ENCODE measurements at regions not wholly inside any gene's neighbourhood (a gene's known extent, or its start where the extent isn't known, plus 50 kb on each side); places are given as distances from the start of the nearest gene placed in this dataset.

DNA sequence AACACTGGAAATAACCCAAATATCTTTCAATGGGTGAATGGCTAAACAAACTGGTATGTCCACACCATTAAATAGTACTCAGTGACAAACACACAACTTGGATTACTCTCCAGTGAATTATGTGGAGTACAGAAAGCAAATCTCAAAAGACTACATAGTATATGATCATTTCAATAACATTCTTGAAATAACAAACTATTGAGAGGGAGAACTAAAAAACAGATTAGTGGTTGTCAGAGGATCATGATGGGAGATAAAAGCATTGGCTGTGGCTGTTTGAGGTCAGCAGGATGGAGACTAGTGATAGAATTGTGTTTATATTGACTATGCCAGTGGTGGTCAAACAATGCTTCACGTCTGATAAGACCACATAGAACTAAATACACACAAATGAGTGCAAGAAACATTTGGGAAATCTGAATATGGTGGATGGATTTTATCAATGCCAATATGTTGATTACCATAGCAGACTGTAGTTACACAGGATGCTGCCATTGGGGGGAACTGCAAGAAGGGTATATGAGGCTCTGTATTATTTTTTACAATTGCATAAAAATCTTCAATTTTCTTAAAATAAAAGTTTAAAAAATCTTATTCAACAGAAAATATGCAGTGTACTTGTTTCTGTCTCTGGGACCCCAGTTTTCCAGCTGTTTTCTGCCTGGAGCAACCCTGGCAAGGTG, 242.0 kb downstream of the TBXT start:
- DNase-seq (ENCODE audit: low read depth, low spot score) = no peak
- intact Hi-C loops (cut with micrococcal nuclease) = no loop called here

More for the DNA sequence above, 242.0 kb downstream of the TBXT start:
- TF ChIP-seq MYC (IDR thresholded peaks at IDR 0.05; ENCODE audit: low read depth, low read length) = no peak
- TF ChIP-seq CTCF (IDR thresholded peaks at IDR 0.05; ENCODE audit: extremely low read depth in 1 of 2, insufficient read depth in 1 of 2, low read depth in 1 of 2, low read length in 2 of 2) = no peak
- no peak for TF ChIP-seq POLR2AphosphoS5 (IDR thresholded peaks at IDR 0.05; ENCODE audit: insufficient read depth, low read depth, low read length)
- TF ChIP-seq FOS (IDR thresholded peaks at IDR 0.05; ENCODE audit: borderline replicate concordance, insufficient read depth, low read length) = no peak
- TF ChIP-seq, protein P1, sequence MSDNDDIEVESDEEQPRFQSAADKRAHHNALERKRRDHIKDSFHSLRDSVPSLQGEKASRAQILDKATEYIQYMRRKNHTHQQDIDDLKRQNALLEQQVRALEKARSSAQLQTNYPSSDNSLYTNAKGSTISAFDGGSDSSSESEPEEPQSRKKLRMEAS (IDR thresholded peaks at IDR 0.05; ENCODE audit: insufficient read depth, insufficient read length) = no peak
- no peak for TF ChIP-seq EZH2 (IDR thresholded peaks at IDR 0.05; ENCODE audit: borderline replicate concordance, low read depth, low read length, severe bottlenecking)
- no peak for TF ChIP-seq GATA2 (IDR thresholded peaks at IDR 0.05; ENCODE audit: insufficient read depth, insufficient read length, low read depth, low read length)
- TF ChIP-seq POLR2A (IDR thresholded peaks at IDR 0.05; ENCODE audit: low read depth, low read length) = no peak
- no peak for TF ChIP-seq JUN (IDR thresholded peaks at IDR 0.05; ENCODE audit: borderline replicate concordance, insufficient read depth, insufficient read length, low read depth)
- Histone ChIP-seq H3K27ac (ENCODE audit: insufficient read depth, low read depth, low read length) (no peak overlapping the region), H3K9me3 (replicated peaks; ENCODE audit: control insufficient read depth, insufficient read depth, low read length) (no peaks in the 10 kb centered on the region), H4K20me1 (replicated peaks; ENCODE audit: control insufficient read depth, extremely low read depth, insufficient read depth, low read length) (no peaks in the 10 kb centered on the region), H3K9ac (replicated peaks; ENCODE audit: extremely low read depth, insufficient read depth, low read length) (no peak overlapping the region), H3K4me3 (replicated peaks in 1 of 3; ENCODE audit: insufficient read depth in 1 of 3, low read depth in 1 of 3, low read length in 3 of 3) (no peak overlapping the region), H2AFZ (ENCODE audit: low read depth, low read length) (no peak overlapping the region), H3K4me1 (ENCODE audit: control insufficient read depth, extremely low read depth, insufficient read depth, low read length) (no peaks in the 10 kb centered on the region), H3K36me3 (ENCODE audit: control insufficient read depth in 2 of 2, extremely low read depth in 1 of 2, insufficient read depth in 2 of 2, low read length in 2 of 2) (no peaks in the 10 kb centered on the region), H3K27me3 (ENCODE audit: control insufficient read depth in 2 of 2, insufficient read depth in 2 of 2, low read length in 2 of 2) (no peaks in the 10 kb centered on the region), H3K79me2 (ENCODE audit: control insufficient read depth, insufficient read depth, low read length) (no peaks in the 10 kb centered on the region), H3K4me2 (ENCODE audit: insufficient read depth, low read length) (no peak overlapping the region), H3K9me1 (replicated peaks; ENCODE audit: control insufficient read depth, extremely low read depth, insufficient read depth, low read length) (no peaks in the 10 kb centered on the region)
- no TSS peak for BruUV-seq (replicated peaks)
- FAIRE-seq = no peak
- dilution Hi-C loops (cut with MboI; ENCODE audit: extremely low pct_ligation_motif_present, low sequenced_read_pairs) = no loop called here
- POLR2A ChIA-PET = no interaction called here
- CTCF ChIA-PET = no interaction called here

Data from endothelial cell of umbilical vein (primary cell).